NCI-H345 treated with DMSO at 0.1 percent for 48 hours (cell line): ENCODE measurements at regions not wholly inside any gene's neighbourhood (a gene's known extent, or its start where the extent isn't known, plus 50 kb on each side); places are given as distances from the start of the nearest gene placed in this dataset.
"Not testable (repeated sequence)": the region's sequence is repeated elsewhere in the genome, so short reads cannot be mapped to it uniquely, and the experiment has no call there.

Experiments used
- DNase-seq: peaks from one replicate; lab custom pipeline; 2025; ENCODE audit not compliant: unreplicated experiment; lab: John Stamatoyannopoulos, UW

- DNase-seq, result no peak
Measured at GRCh38 chr5:86671536-86671935, 53.8 kb downstream of the COX7C start.

GRCh38 chr5:86674069-86674468 is 56.3 kb downstream of the COX7C start:
- DNase-seq, result no peak

GRCh38 chr5:86675311-86675710 is 57.6 kb downstream of the COX7C start:
- no peak for DNase-seq

DNA sequence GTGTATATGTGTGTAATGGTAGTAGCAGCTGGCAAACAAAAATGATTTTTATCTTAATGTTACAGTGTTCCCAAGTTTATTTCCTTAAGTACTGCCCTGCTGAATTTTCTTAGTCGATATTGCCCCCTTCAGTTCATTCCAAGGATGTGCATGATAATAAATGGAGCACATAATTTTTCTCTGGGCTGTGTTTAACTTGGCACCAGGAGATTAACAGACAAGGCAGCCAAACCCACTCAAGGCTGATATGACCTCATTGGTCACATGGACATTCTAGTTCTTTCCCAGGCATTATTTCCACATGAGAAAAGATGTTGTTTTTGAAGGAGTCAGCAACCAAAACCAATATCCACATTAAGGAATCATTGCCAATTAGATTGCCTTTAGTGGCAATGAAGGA is 61.8 kb downstream of the COX7C start:
- peak; percentile 1 for DNase-seq

DNA sequence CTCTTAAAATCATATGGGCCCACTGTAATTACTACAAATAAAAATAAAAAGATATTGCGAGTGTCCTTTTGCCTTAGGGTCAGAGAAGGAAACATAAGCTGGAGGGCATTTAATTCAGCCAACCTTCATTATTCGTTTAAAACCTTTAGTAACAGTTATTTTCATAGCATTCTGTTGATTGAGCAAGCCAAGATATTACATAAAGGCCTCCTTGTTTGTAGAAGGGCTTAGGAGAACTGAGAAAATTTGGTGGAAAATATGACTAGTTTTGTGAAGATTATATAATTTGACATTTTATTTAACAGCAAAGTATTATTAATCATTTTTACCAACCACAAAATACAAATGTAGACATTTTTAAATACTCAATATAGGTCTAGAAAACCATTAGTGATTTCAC is 62.2 kb downstream of the COX7C start:
- no peak for DNase-seq

DNA sequence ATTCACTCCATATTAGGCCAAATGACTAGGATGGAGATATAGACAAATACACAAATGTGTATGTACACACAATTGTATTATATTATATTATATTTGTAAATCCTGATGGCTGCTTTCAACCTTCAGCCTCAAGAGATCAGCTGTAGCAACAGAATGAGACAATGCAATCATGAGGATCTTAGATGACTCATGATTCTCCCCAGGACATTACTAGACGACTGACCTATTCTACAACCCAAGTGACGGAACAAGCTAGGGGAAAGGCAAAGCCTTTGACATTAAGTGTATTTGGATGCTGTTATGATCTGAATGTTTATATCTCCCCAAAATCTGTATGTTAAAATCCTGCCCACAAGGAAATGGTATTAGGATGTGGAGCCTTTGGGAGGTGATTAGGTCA is 66.5 kb downstream of the COX7C start:
- no peak for DNase-seq

DNA sequence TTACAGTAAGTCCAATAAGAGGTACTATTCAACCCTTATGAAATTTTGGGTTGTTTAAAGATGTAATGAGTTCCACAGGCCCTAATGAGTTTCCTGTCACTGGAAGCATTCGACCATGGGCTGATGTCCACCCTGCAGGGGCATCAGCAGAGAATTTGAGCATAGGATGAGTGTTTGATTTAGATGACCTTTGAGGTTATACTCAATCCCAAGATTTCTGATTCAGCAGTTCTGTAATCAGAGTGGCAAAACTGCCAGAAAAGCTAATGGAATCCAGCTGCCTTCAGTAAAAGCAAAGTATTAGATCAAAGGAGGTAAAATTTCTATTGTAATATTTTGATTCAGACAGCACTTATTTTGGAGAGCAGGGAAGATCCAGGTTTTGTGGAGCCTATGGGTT is 68.3 kb downstream of the COX7C start:
- no peak for DNase-seq

- DNase-seq, result no peak
Measured at GRCh38 chr5:86688406-86688805, 70.7 kb downstream of the COX7C start.

- no peak for DNase-seq
Measured at GRCh38 chr5:86689103-86689729, 71.5 kb downstream of the COX7C start.

GRCh38 chr5:86709157-86709881 is 91.6 kb downstream of the COX7C start:
- DNase-seq, result no peak

GRCh38 chr5:86716121-86716520 is 98.4 kb downstream of the COX7C start:
- DNase-seq, result no peak

GRCh38 chr5:86731319-86732117 is 113.8 kb downstream of the COX7C start:
- not testable (repeated sequence) for DNase-seq

DNA sequence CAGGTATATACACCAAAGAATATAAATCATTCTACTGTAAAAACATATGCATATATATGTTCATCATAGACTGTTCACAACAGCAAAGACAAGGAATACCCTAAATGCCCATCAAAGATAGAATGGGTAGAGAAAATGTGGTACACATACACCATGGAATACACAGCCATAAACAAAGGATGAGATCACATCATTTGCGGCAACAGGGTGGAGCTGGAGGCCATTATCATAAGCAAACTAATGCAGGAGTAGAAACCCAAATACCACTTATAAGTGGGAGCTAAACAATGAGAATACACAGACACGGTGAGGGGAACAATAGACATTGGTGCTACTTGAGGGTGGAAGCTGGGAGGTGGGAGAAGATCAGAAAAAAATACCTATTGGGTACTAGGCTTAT is 117.6 kb downstream of the COX7C start:
- no peak for DNase-seq

DNA sequence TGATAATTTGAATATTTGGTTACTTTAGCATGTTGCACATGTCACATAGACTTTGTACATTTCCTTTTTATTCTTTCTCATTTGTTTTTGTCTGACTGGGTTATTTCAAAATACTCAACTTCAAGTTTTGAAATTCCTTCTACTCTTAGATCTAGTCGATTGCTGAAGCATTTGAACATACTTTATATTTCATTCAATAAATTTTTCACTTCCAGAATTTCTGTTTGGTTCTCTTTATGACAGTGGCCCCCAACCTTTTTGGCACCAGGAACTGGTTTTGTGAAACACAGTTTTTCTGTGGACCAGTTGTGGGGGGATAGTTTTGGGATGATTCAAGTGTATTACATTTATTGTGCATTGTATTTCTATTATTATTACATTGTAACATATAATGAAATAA is 119.8 kb downstream of the COX7C start:
- DNase-seq, result no peak

- no peak for DNase-seq
Measured at GRCh38 chr5:86748538-86749105, 130.9 kb downstream of the COX7C start.

- DNase-seq, result no peak
Measured at GRCh38 chr5:86749841-86750240, 132.1 kb downstream of the COX7C start.

GRCh38 chr5:86756839-86757238 is 139.1 kb downstream of the COX7C start:
- DNase-seq, result no peak

GRCh38 chr5:86757824-86758223 is 140.1 kb downstream of the COX7C start:
- DNase-seq, result no peak

DNA sequence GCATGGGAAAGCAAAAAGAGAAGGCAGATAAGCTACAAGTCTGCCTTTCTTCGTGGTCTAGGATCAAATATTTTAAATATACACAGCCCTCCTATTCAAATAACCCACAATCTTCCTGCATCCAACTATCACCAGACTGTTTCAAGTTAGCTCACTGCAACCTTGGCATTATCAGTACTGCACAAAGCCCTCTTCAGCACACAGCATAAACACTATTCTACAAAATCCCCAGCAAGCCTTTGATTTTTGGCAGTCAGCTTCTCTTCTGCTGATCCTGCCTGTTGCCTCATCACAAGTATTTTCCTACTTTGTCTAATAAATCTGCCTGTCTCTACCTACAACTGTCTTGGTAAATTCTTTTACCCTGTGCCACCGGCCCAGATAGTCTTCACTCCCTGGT is 142.9 kb downstream of the COX7C start:
- DNase-seq, result no peak

- no peak for DNase-seq
Measured at GRCh38 chr5:86763929-86764328, 146.2 kb downstream of the COX7C start.

DNA sequence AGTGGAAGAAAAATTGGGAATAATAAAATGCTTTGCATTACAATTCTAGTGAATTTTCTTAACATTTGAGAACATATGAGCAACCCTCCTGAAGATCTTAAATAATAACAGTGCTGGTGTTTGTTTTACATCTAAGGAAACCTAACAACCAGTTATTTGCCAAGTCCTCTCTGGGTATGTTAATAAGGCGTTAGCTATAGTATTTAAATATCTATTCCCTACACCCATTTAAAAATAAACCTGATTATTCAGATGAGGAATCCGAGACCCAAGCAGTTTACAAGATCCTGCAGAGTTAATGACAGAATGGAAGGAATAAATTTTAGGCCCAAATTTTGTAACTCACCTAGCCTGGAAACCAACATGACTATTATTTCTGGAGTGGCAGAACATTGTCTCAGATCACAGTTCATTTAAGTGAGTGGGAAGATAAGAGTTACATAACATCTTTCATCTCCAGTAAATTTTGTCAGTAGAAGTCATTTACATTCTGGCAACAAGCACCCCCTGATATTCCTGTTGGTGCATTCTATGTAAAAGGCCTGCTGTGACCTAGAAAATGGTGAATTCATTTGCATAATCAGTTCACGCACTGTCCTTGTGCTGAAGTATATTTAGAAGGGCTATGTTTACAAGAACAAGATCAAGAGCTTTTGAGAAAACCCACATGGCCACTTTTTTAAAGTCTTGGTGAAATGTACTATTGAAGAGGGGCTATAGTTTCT is 148.2 kb downstream of the COX7C start:
- DNase-seq, result no peak
